ENCODE measurements at regions not wholly inside any gene's neighbourhood (a gene's known extent, or its start where the extent isn't known, plus 50 kb on each side); places are given as distances from the start of the nearest gene placed in this dataset.

GRCh38 chr16:13529193-13529982 lies 390.6 kb upstream of the ERCC4 start:
- Histone ChIP-seq H3K9me3 (ENCODE audit: control insufficient read depth, insufficient read depth, low read length) (peaks cover 10% of the 10 kb centered on the region), H2AFZ (replicated peaks; ENCODE audit: low read length, poor library complexity) (no peak overlapping the region), H3K4me1 (ENCODE audit: control insufficient read depth, insufficient read depth, low read length) (no peaks in the 10 kb centered on the region), H3K79me1 (ENCODE audit: low read depth in 1 of 2, low read length in 2 of 2) (no peaks in the 10 kb centered on the region), H2BK120ac (ENCODE audit: low read depth, low read length) (no peak overlapping the region), H4K91ac (ENCODE audit: insufficient read depth, low read depth, low read length) (no peak overlapping the region), H3K4me3 (ENCODE audit: insufficient read depth, low read depth, low read length) (no peak overlapping the region), H2BK20ac (ENCODE audit: low read depth, low read length) (no peak overlapping the region), H3K4ac (ENCODE audit: low read depth, low read length) (no peak overlapping the region), H3K56ac (ENCODE audit: extremely low read depth, insufficient read depth, low read length) (no peak overlapping the region), H3K36me3 (ENCODE audit: control insufficient read depth, insufficient read depth, low read length) (no peaks in the 10 kb centered on the region), H2BK5ac (ENCODE audit: low read depth, low read length, poor library complexity, severe bottlenecking) (no peak overlapping the region), H3K4me2 (ENCODE audit: low read depth, low read length) (no peak overlapping the region), H2AK9ac (replicated peaks; ENCODE audit: low read depth, low read length, poor library complexity) (no peak overlapping the region), H2AK5ac (ENCODE audit: low read depth, low read length) (no peak overlapping the region), H3K9me1 (ENCODE audit: insufficient read depth, low read length) (no peaks in the 10 kb centered on the region), H2BK15ac (ENCODE audit: low read depth, low read length) (no peak overlapping the region), H4K5ac (ENCODE audit: low read depth, low read length) (no peak overlapping the region), H4K8ac (ENCODE audit: low read depth in 2 of 2, low read length in 2 of 2) (no peak overlapping the region), H3K18ac (ENCODE audit: low read depth, low read length) (no peak overlapping the region), H3K9ac (ENCODE audit: low read depth, low read length) (no peak overlapping the region), H3K23ac (ENCODE audit: low read depth, low read length) (no peak overlapping the region), H4K20me1 (ENCODE audit: insufficient read depth, low read length) (no peaks in the 10 kb centered on the region), H3K14ac (replicated peaks; ENCODE audit: low read depth, low read length) (no peak overlapping the region), H3K27ac (ENCODE audit: insufficient read depth, low read length) (no peak overlapping the region), H3K27me3 (ENCODE audit: control insufficient read depth, insufficient read depth, low read length) (no peaks in the 10 kb centered on the region)
- ChIA-PET CTCF (no interaction called here), POLR2A (ENCODE audit: unreplicated experiment) (no interaction called here)
- intact Hi-C loops (cut with micrococcal nuclease), result no loop called here
- no peak for TF ChIP-seq FOS (IDR thresholded peaks at IDR 0.05; ENCODE audit: low read depth, low read length)
- TF ChIP-seq POLR2A (IDR thresholded peaks at IDR 0.05; ENCODE audit: low read depth, low read length), result no peak
- TF ChIP-seq, protein P1, sequence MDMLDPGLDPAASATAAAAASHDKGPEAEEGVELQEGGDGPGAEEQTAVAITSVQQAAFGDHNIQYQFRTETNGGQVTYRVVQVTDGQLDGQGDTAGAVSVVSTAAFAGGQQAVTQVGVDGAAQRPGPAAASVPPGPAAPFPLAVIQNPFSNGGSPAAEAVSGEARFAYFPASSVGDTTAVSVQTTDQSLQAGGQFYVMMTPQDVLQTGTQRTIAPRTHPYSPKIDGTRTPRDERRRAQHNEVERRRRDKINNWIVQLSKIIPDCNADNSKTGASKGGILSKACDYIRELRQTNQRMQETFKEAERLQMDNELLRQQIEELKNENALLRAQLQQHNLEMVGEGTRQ (IDR thresholded peaks at IDR 0.05; ENCODE audit: low read depth, low read length), result no peak
- no peak for TF ChIP-seq MXI1 (IDR thresholded peaks at IDR 0.05; ENCODE audit: borderline replicate concordance, low read depth, low read length)
- TF ChIP-seq BHLHE40 (IDR thresholded peaks at IDR 0.05; ENCODE audit: low read depth, low read length), result no peak
- TF ChIP-seq, protein P2, sequence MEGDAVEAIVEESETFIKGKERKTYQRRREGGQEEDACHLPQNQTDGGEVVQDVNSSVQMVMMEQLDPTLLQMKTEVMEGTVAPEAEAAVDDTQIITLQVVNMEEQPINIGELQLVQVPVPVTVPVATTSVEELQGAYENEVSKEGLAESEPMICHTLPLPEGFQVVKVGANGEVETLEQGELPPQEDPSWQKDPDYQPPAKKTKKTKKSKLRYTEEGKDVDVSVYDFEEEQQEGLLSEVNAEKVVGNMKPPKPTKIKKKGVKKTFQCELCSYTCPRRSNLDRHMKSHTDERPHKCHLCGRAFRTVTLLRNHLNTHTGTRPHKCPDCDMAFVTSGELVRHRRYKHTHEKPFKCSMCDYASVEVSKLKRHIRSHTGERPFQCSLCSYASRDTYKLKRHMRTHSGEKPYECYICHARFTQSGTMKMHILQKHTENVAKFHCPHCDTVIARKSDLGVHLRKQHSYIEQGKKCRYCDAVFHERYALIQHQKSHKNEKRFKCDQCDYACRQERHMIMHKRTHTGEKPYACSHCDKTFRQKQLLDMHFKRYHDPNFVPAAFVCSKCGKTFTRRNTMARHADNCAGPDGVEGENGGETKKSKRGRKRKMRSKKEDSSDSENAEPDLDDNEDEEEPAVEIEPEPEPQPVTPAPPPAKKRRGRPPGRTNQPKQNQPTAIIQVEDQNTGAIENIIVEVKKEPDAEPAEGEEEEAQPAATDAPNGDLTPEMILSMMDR (conservative IDR thresholded peaks at IDR 0.05; ENCODE audit: low read depth, low read length), result no peak
- TF ChIP-seq NFE2L2 (IDR thresholded peaks at IDR 0.05; ENCODE audit: low read depth, low read length), result no peak
- TF ChIP-seq, protein P3, sequence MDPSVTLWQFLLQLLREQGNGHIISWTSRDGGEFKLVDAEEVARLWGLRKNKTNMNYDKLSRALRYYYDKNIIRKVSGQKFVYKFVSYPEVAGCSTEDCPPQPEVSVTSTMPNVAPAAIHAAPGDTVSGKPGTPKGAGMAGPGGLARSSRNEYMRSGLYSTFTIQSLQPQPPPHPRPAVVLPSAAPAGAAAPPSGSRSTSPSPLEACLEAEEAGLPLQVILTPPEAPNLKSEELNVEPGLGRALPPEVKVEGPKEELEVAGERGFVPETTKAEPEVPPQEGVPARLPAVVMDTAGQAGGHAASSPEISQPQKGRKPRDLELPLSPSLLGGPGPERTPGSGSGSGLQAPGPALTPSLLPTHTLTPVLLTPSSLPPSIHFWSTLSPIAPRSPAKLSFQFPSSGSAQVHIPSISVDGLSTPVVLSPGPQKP (IDR thresholded peaks at IDR 0.05; ENCODE audit: borderline replicate concordance, low read depth, low read length), result no peak
- no peak for TF ChIP-seq CHD1 (IDR thresholded peaks at IDR 0.05; ENCODE audit: low read depth, low read length)
- no peak for TF ChIP-seq SMC3 (IDR thresholded peaks at IDR 0.05; ENCODE audit: low read depth, low read length)
- TF ChIP-seq RCOR1 (IDR thresholded peaks at IDR 0.05; ENCODE audit: insufficient replicate concordance, low read length), result no peak
- no peak for TF ChIP-seq RFX5 (IDR thresholded peaks at IDR 0.05; ENCODE audit: low read depth, low read length)
- TF ChIP-seq CEBPB (IDR thresholded peaks at IDR 0.05; ENCODE audit: low read depth, low read length), result no peak
- no peak for TF ChIP-seq MAZ (IDR thresholded peaks at IDR 0.05; ENCODE audit: borderline replicate concordance, low read depth, low read length)
- no peak for TF ChIP-seq RAD21 (IDR thresholded peaks at IDR 0.05; ENCODE audit: low read length)
- TF ChIP-seq MAFK (IDR thresholded peaks at IDR 0.05; ENCODE audit: low read depth, low read length), result no peak
- ATAC-seq (ENCODE audit: low read depth) (no peak), DNase-seq (no peak)
- dilution Hi-C loops (cut with HindIII; ENCODE audit: low sequenced_read_pairs, unreplicated experiment), result no loop called here
- in situ Hi-C loops (cut with MboI; ENCODE audit: low sequenced_read_pairs), result no loop called here
- BruUV-seq (replicated peaks), result no TSS peak
- no CpG with 5 or more reads among the region's 3 CpGs for WGBS, 2 experiments (ENCODE audit: extremely low coverage in 2 of 2, insufficient read length in 1 of 2)

Data from IMR-90 (cell line).